Activated CD4-positive, alpha-beta memory T cell treated with anti-CD3 and anti-CD28 coated beads for 36 hours (primary cell): ENCODE measurements at regions not wholly inside any gene's neighbourhood (a gene's known extent, or its start where the extent isn't known, plus 50 kb on each side); places are given as distances from the start of the nearest gene placed in this dataset.
"Not testable (repeated sequence)": the region's sequence is repeated elsewhere in the genome, so short reads cannot be mapped to it uniquely, and the experiment has no call there.

ENCODE experiments used
- CTCF ChIA-PET: fragments of 350-600 bp; sonication (Branson Sonifier 250); formaldehyde crosslinking; loops from one replicate; lab custom pipeline; 2021; ENCODE audit warnings: antibody characterized with exemption, inconsistent platforms; lab: Charles Lee
- POLR2A ChIA-PET: fragments of 350-600 bp; sonication (Branson Sonifier 250); formaldehyde crosslinking; loops from one replicate; lab custom pipeline; 2021; ENCODE audit warnings: antibody characterized with exemption; lab: Charles Lee
- DNase-seq: peaks from one replicate; pipeline ENCODE4 v3.0.0-alpha.2; 2020
- H3K27ac Mint-ChIP-seq: one replicate; pipeline ENCODE4 v1.8.0; 2021; ENCODE audit warnings: mixed read lengths
- H3K27me3 Mint-ChIP-seq: one replicate; pipeline ENCODE4 v1.8.0; 2021; ENCODE audit warnings: mixed read lengths
- H3K36me3 Mint-ChIP-seq: one replicate; pipeline ENCODE4 v1.8.0; 2021; ENCODE audit warnings: mixed read lengths
- H3K4me1 Mint-ChIP-seq: one replicate; pipeline ENCODE4 v1.8.0; 2021; ENCODE audit warnings: low read depth, mixed read lengths
- H3K4me3 Mint-ChIP-seq: one replicate; pipeline ENCODE4 v1.8.0; 2021; ENCODE audit warnings: mild to moderate bottlenecking, mixed read lengths
- H3K9me3 Mint-ChIP-seq: one replicate; pipeline ENCODE4 v1.8.0; 2021; ENCODE audit warnings: mixed read lengths
- intact Hi-C: fragments of 100-400 bp; cut with micrococcal nuclease; formaldehyde crosslinking; loops from one replicate; pipeline ENCODE4 v1.15.1; 2023

DNA sequence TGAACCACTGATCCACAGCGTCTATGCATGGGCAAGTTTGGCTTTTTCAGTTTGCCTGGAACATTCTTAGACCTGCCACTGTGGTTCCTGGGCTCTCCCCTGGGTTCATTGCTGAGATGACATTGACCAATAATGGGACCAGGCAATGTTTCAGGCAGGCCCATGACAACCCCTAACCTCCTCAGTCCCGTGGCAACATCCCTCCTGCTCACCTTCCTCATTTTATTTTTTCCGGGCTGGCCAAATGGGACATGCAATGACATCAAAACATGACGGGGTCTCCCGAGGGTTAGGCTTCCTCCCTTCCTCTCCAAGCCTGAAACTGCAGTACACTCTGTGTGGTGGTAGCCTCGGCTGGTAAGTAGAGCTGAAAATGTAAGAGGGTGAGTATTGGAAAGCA is 234.0 kb upstream of the RREB1 start:
- H3K4me1 Mint-ChIP-seq, result no peaks in the 10 kb centered on the region
- H3K27ac Mint-ChIP-seq, result no peak overlapping the region
- H3K4me3 Mint-ChIP-seq, result no peak overlapping the region
- no peaks in the 10 kb centered on the region for H3K36me3 Mint-ChIP-seq
- H3K9me3 Mint-ChIP-seq, result no peaks in the 10 kb centered on the region
- intact Hi-C loops, result no loop called here
- ChIA-PET CTCF (no interaction called here), POLR2A (no interaction called here)
- no peak for DNase-seq
- peaks cover 10% of the 10 kb centered on the region for H3K27me3 Mint-ChIP-seq

DNA sequence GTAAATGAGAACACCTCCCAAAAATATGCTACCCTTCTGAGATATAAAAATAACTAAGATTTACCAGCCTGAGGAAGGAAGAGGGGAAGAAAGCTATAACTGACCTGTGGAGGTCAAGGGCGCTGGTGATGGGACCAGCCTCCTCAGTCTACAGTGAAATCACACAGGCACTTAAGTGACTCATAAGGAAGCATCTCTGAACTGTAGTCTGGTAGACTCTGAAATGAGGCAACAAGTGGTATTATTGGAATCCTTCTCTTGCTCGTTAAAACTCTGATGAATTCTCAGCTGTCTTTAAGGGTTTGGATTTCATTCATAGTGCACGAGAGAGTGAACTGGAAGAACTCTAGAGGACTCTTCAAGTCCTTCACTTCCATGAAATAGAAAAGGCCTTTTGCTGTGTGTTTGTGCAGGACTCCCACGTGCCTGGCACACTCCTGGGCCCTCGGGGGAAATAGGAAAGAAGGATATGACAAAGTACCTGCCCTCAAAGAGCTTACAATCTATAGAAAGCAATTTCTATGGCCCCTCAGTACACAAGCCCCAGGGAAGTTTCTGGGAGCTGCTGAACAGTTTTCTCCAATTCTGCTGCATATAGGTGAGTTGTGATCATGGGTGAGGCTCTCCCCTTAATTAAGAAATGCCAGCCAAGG is 231.8 kb upstream of the RREB1 start:
- H3K4me3 Mint-ChIP-seq, result no peak overlapping the region
- H3K9me3 Mint-ChIP-seq, result no peaks in the 10 kb centered on the region
- intact Hi-C loops, result loop anchor here (2.0 kb wide), 1 partner anchor 19 kb away; no protein-coding TSS in a partner anchor
- no peaks in the 10 kb centered on the region for H3K4me1 Mint-ChIP-seq
- ChIA-PET CTCF (no interaction called here), POLR2A (no interaction called here)
- no peaks in the 10 kb centered on the region for H3K36me3 Mint-ChIP-seq
- H3K27ac Mint-ChIP-seq, result no peak overlapping the region
- peaks cover 8% of the 10 kb centered on the region for H3K27me3 Mint-ChIP-seq
- DNase-seq, result no peak

DNA sequence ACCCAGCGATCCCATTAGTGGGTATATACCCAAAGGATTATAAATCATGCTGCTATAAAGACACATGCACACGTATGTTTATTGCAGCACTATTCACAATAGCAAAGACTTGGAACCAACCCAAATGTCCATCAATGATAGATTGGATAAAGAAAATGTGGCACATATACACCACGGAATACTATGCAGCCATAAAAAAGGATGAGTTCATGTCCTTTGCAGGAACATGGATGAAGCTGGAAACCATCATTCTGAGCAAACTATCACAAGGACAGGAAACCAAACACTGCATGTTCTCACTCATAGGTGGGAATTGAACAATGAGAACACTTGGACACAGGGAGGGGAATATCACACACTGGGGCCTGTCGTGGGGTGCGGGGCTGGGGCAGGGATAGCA is 230.0 kb upstream of the RREB1 start:
- CTCF ChIA-PET, H3K36me3 Mint-ChIP-seq, H3K27me3 Mint-ChIP-seq, H3K4me3 Mint-ChIP-seq, DNase-seq, H3K27ac Mint-ChIP-seq, H3K4me1 Mint-ChIP-seq, POLR2A ChIA-PET, H3K9me3 Mint-ChIP-seq: not testable (repeated sequence)
- intact Hi-C loops, result loop anchor here (2.0 kb wide), 1 partner anchor 21 kb away; no protein-coding TSS in a partner anchor

DNA sequence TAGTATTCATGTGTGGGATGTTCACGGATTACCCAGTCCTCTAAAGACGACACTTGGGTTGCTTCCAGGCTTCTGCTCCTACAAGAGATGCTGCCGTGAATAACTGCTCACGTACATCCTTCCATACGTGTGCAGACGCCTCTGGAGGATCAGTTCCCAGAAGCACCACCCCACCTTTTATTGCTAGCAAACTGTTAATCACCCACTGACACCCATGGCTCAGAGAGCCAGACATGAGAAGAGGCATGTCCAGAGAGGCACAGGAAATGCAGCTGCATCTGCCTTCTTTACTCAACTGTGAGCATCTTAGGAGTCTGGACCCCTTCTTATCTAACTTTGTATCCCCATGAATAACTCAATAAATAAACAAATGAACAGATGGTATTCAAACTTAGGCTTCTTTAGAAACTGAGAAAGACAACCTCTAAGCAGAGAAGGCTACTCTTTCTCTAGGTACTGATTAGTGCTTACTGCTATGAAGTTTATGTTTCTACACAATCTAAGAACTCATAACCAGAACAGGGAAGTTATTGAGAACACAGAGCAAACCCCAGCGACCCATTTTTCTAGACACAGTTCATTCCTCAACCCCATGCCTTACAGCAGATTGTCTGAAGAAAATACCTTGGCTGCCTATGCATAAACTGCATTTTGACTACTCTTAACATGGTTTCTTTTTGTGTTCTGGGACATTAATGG is 228.7 kb upstream of the RREB1 start:
- Mint-ChIP-seq H3K9me3 (no peaks in the 10 kb centered on the region), H3K27me3 (peaks cover 8% of the 10 kb centered on the region), H3K4me1 (no peaks in the 10 kb centered on the region), H3K36me3 (no peaks in the 10 kb centered on the region), H3K4me3 (no peak overlapping the region), H3K27ac (no peak overlapping the region)
- ChIA-PET POLR2A (no interaction called here), CTCF (no interaction called here)
- intact Hi-C loops, result no loop called here
- no peak for DNase-seq

DNA sequence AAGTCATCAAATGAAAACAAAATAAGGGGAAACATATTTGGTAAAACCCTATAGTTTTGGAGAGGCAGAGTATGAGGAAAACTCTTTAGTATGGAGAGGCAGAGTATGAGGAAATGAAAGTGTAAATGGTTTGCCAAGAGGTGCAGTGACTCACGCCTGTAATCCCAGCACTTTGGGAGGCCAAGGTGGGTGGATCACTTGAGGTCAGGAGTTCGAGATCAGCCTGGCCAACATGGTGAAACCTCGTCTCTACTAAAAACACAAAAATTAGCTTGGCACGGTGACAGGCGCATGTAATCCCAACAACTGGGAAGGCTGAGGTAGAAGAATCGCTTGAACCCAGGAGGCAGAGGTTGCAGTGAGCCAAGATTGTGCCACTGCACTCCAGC is 228.2 kb upstream of the RREB1 start:
- CTCF ChIA-PET, H3K4me1 Mint-ChIP-seq, H3K27me3 Mint-ChIP-seq, H3K4me3 Mint-ChIP-seq, intact Hi-C loops, H3K36me3 Mint-ChIP-seq, H3K9me3 Mint-ChIP-seq, POLR2A ChIA-PET, DNase-seq, H3K27ac Mint-ChIP-seq: not testable (repeated sequence)

DNA sequence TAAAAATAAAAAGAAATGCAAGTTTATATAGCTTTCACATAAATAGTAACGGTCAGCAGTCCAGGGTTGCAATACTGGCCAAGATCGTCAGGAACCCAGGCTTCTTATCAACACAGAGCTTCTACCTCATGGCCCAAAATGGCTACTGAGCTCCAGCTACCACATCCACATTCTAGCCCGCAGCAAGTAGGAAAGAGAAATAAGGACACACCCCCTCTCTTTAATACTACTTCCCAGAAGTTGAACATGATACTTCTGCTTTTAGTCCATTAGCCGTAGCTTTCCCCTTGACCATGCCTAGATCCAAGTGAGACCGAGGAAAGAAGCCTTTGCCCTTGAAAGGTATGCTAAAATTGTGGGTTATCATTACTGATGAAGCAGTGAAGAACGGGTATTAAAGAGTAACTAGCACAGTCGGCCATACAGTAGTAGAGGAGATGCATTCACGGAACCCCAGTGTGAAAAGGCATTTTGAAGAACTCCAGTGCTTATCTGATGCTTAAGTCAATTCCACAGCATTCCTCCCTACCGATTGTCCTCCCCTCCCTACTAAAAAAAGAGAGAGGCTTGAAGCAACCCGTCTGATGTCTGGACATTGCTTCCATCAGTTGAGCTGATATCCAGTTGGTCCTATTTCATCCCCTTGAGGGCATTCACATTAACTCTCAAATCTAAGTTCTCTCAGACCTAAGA is 226.9 kb upstream of the RREB1 start:
- intact Hi-C loops, result no loop called here
- Mint-ChIP-seq H3K36me3 (no peaks in the 10 kb centered on the region), H3K4me3 (no peak overlapping the region), H3K27ac (no peak overlapping the region), H3K27me3 (peaks cover 7% of the 10 kb centered on the region), H3K9me3 (no peaks in the 10 kb centered on the region), H3K4me1 (no peaks in the 10 kb centered on the region)
- no peak for DNase-seq
- POLR2A ChIA-PET, result no interaction called here
- CTCF ChIA-PET, result no interaction called here

DNA sequence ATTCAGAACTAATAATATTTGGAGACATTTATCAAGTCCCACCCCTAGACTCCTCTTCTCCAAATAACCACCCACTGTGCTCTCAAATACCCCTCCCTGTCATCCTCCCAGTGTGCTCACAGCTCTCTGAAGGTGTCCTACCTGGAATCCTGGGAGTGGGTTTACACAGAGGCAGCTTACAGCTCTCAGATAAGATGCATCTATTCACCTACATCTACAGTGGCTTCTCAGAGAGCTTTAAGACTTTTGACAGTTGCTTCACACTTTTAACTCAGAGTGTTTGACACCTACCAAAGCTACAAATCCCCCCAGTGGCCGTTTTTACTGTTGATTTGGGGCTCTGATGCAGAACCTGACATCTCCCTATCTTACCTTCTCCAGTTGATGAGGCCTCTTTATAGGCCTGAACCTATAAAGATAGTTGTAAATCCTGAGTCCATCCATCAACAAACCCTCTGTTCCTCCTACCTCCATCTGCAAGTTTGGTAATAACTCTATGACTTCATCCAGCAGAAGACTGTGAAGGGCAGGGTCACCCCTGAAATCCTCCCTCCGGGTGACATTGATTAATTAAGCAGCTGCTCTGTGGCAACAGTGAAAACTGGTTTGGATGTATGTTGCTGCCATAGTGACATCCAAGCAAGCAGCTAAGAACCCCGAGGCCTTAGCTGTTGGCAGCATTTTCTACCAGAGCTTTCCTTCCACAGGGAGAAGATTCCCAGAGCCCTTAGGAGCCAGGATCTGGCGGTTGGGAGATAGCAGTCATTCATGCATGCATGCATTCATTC is 226.1 kb upstream of the RREB1 start:
- Mint-ChIP-seq H3K4me1 (no peaks in the 10 kb centered on the region), H3K27me3 (peaks cover 3% of the 10 kb centered on the region)
- CTCF ChIA-PET, result no interaction called here

DNA sequence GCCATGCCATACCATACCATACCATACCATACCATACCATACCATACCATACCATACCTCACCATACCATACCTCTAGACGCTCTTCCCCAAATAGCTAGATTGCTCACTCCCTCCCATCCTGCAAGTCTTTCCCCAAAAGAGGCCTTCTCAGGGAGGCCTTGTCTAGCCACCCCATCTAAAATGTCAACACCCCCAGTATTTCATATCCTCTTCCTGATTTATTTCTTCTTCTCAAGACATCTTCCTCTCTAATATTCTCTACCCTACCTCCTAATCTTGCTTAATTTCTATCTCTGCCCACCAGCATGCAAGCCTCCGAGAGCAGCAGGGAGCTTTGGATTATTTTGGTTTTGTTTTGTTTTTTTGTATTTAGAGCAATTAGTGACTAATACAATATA is 225.2 kb upstream of the RREB1 start:
- Mint-ChIP-seq H3K27me3 (no peaks in the 10 kb centered on the region), H3K4me3 (no peak overlapping the region), H3K4me1 (no peaks in the 10 kb centered on the region), H3K27ac (no peak overlapping the region), H3K9me3 (no peaks in the 10 kb centered on the region), H3K36me3 (no peaks in the 10 kb centered on the region)
- CTCF ChIA-PET, result no interaction called here
- intact Hi-C loops, result no loop called here
- DNase-seq, result no peak
- POLR2A ChIA-PET, result no interaction called here

More for the DNA sequence above, 226.1 kb upstream of the RREB1 start:
- no peak overlapping the region for H3K4me3 Mint-ChIP-seq
- no peak for DNase-seq
- H3K9me3 Mint-ChIP-seq, result no peaks in the 10 kb centered on the region
- intact Hi-C loops, result no loop called here
- POLR2A ChIA-PET, result no interaction called here
- no peak overlapping the region for H3K27ac Mint-ChIP-seq
- H3K36me3 Mint-ChIP-seq, result no peaks in the 10 kb centered on the region

DNA sequence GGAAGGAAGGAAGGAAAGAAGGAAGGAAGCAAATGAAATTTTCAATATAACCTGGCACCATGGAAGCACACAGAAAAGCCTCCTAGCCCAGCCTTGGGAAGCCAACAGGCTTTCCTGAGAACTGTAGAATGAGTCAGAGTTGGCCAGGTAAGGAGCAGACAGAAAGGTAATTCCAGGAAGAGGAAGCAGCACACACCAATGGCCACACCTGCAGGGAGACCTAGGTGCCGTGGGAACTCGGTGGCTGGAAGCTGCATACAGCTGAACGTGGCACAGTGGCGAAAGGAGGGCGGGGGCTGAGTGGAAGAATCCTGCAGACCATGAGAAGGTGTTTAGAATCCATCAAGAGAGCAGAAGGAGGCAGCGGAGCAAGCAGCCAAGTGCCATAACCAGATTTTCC is 224.8 kb upstream of the RREB1 start:
- POLR2A ChIA-PET, result no interaction called here
- Mint-ChIP-seq H3K4me1 (no peaks in the 10 kb centered on the region), H3K27ac (no peak overlapping the region), H3K9me3 (no peaks in the 10 kb centered on the region), H3K36me3 (no peaks in the 10 kb centered on the region), H3K4me3 (no peak overlapping the region), H3K27me3 (no peaks in the 10 kb centered on the region)
- DNase-seq, result no peak
- intact Hi-C loops, result no loop called here
- CTCF ChIA-PET, result no interaction called here

DNA sequence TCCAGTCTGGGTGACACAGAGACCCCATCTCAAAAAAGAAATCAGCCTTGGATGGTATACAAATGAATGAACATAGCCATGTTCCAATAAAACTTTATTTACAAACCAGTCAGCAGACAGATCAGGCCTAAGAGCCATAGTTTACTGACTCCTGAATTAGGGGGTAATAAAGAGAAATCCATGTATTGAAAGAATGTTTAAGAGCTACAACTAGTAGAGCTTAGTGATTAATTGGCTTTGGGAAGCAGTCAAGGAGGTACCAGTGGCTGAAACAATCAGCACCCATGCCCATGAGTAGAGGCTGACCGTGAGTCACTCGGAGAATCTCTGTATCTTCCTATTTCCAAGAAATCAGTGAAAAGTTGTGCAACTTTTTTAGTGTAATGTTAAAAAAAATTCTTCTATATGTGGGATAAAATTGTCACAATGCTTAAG is 223.6 kb upstream of the RREB1 start:
- Mint-ChIP-seq H3K27me3 (no peaks in the 10 kb centered on the region), H3K36me3 (no peaks in the 10 kb centered on the region), H3K9me3 (no peaks in the 10 kb centered on the region), H3K4me1 (no peaks in the 10 kb centered on the region), H3K4me3 (no peak overlapping the region), H3K27ac (no peak overlapping the region)
- DNase-seq, result no peak
- intact Hi-C loops, result no loop called here
- POLR2A ChIA-PET, result no interaction called here
- CTCF ChIA-PET, result no interaction called here

DNA sequence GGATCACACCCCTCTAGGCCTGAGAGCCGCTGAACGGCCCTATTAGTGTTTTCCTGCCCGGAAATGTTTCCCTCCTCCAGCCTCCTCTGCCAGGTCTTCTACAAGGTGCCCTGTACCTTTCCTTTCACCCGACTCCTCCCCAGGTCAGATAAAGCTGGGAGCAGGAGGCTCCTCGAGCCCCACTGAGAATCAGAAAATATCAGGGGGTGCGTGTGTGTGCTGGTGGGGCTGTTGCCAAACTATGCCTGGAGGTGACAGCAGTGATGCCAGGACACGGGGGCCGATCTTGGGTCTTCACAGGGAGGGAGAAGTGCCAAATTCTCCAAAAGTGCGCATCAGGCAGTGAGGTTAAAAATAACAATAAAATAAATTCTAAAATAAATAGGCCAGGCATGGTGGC is 222.8 kb upstream of the RREB1 start:
- no peak for DNase-seq
- Mint-ChIP-seq H3K9me3 (no peaks in the 10 kb centered on the region), H3K27me3 (no peaks in the 10 kb centered on the region), H3K4me1 (no peaks in the 10 kb centered on the region), H3K36me3 (no peaks in the 10 kb centered on the region), H3K4me3 (no peak overlapping the region), H3K27ac (no peak overlapping the region)
- ChIA-PET CTCF (no interaction called here), POLR2A (no interaction called here)
- intact Hi-C loops, result no loop called here

DNA sequence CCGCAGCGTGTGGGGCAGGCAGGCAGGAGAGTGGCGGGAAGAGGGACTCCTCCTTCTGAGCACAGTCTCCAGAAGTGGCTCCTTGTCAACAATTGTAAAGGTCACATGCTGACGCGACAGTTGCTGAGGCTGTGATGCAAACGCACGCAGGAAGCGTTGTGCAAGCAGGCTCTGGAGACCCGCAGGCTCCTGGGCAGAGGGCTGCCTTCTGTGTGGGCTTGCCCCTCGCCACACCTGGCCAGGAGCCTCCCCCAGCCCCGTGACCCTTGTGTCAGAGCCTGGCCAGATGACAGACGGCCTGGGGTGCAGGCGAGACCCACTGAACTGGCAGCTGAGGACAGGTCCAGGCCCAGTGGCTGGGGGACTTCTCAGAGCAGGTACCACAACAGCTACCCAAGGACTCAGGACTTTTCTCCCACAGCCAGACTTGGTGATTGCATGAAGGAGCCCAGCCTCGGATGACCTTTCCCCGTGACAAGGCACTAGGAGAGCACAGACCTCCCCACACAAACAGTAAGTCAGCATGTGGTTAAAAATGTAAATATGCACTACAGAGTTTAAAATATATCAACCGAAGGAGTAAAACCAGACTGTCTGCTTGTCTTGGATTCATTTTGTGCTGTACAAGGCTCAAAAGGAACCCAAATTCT is 222.1 kb upstream of the RREB1 start:
- no peak for DNase-seq
- H3K9me3 Mint-ChIP-seq, result no peaks in the 10 kb centered on the region
- intact Hi-C loops, result no loop called here
- POLR2A ChIA-PET, result no interaction called here
- H3K36me3 Mint-ChIP-seq, result no peaks in the 10 kb centered on the region
- no peaks in the 10 kb centered on the region for H3K27me3 Mint-ChIP-seq
- H3K4me1 Mint-ChIP-seq, result no peaks in the 10 kb centered on the region
- no peak overlapping the region for H3K4me3 Mint-ChIP-seq
- H3K27ac Mint-ChIP-seq, result no peak overlapping the region
- CTCF ChIA-PET, result no interaction called here
